Mesodermal cell (in vitro differentiated cells): ENCODE measurements at regions not wholly inside any gene's neighbourhood (a gene's known extent, or its start where the extent isn't known, plus 50 kb on each side); places are given as distances from the start of the nearest gene placed in this dataset.
A peak's percentile ranks its signal among the peaks of the same experiment; 100 is the strongest.

Source experiments
- H3K27ac ChIP-seq: 2 replicates; pipeline ENCODE4 v1.7.0; 2013; ENCODE audit warnings: mild to moderate bottlenecking, low read depth, low read length, moderate library complexity; ENCODE audit not compliant: severe bottlenecking
- H3K36me3 ChIP-seq: 2 replicates; pipeline ENCODE4 v1.7.1; 2013; ENCODE audit warnings: mild to moderate bottlenecking, low read length, moderate library complexity; ENCODE audit not compliant: control insufficient read depth, insufficient read depth
- H3K4me1 ChIP-seq: one replicate; pipeline ENCODE4 v1.7.1; 2013; ENCODE audit warnings: mild to moderate bottlenecking, low read length; ENCODE audit not compliant: insufficient read depth, control insufficient read depth, poor library complexity, severe bottlenecking
- H3K4me3 ChIP-seq: 2 replicates; pipeline ENCODE4 v1.7.0; 2013; ENCODE audit warnings: low read length, control low read depth, mild to moderate bottlenecking; ENCODE audit not compliant: insufficient read depth, poor library complexity, severe bottlenecking; ENCODE audit errors: extremely low read depth
- H3K9me3 ChIP-seq: 2 replicates; pipeline ENCODE4 v1.7.1; 2013; ENCODE audit warnings: mild to moderate bottlenecking, low read length, moderate library complexity; ENCODE audit not compliant: control insufficient read depth
- WGBS, 2 experiments: methylation state at CpG; one replicate each; pipeline ENCODE4 v1.1.5; 2013; ENCODE audit warnings: missing lambda C conversion rate in 2 of 2; ENCODE audit not compliant: insufficient coverage in 2 of 2; 5-methylcytosine and 5-hydroxymethylcytosine counted together

GRCh38 chr10:4708123-4708759 is 117.8 kb upstream of the AKR1E2 start:
- H3K36me3 ChIP-seq = no peaks in the 10 kb centered on the region
- 36 to 53% methylated on average over 5 to 6 of the region's 6 CpGs for WGBS, 2 experiments
- H3K9me3 ChIP-seq = no peaks in the 10 kb centered on the region
- H3K4me3 ChIP-seq = no peak overlapping the region
- peaks cover 6% of the 10 kb centered on the region for H3K4me1 ChIP-seq
- H3K27ac ChIP-seq = no peak overlapping the region

GRCh38 chr10:4707221-4707620 is 118.8 kb upstream of the AKR1E2 start:
- no peak overlapping the region for H3K4me3 ChIP-seq
- no CpG with 5 or more reads among the region's 2 CpGs for WGBS, 2 experiments
- H3K9me3 ChIP-seq = no peaks in the 10 kb centered on the region
- no peaks in the 10 kb centered on the region for H3K36me3 ChIP-seq
- no peak overlapping the region for H3K27ac ChIP-seq
- H3K4me1 ChIP-seq = peaks cover 6% of the 10 kb centered on the region

- no peaks in the 10 kb centered on the region for H3K36me3 ChIP-seq
- H3K4me1 ChIP-seq = peaks cover 12% of the 10 kb centered on the region
- WGBS, 2 experiments = 66 to 79% methylated on average over 2 of the region's 2 CpGs
- no peak overlapping the region for H3K4me3 ChIP-seq
- no peaks in the 10 kb centered on the region for H3K9me3 ChIP-seq
- no peak overlapping the region for H3K27ac ChIP-seq
Measured at GRCh38 chr10:4704034-4704545, 121.9 kb upstream of the AKR1E2 start.

GRCh38 chr10:4701016-4701415 is 125.0 kb upstream of the AKR1E2 start:
- Histone ChIP-seq H3K27ac (peak overlapping the region; percentile 68), H3K9me3 (no peaks in the 10 kb centered on the region)
- WGBS, 2 experiments = no CpG with 5 or more reads among the region's 4 CpGs

GRCh38 chr10:4699950-4700730 is 125.9 kb upstream of the AKR1E2 start:
- Histone ChIP-seq H3K36me3 (no peaks in the 10 kb centered on the region), H3K4me3 (no peak overlapping the region), H3K4me1 (peaks cover 12% of the 10 kb centered on the region), H3K27ac (peak overlapping the region; percentile 68), H3K9me3 (no peaks in the 10 kb centered on the region)
- 94 to 100% methylated on average over 2 of the region's 3 CpGs for WGBS, 2 experiments

More at GRCh38 chr10:4701016-4701415, 125.0 kb upstream of the AKR1E2 start:
- H3K4me1 ChIP-seq = peaks cover 12% of the 10 kb centered on the region
- H3K4me3 ChIP-seq = no peak overlapping the region
- H3K36me3 ChIP-seq = no peaks in the 10 kb centered on the region

GRCh38 chr10:4698075-4698474 is 127.9 kb upstream of the AKR1E2 start:
- Histone ChIP-seq H3K9me3 (peaks cover 3% of the 10 kb centered on the region), H3K4me3 (no peak overlapping the region), H3K36me3 (no peaks in the 10 kb centered on the region), H3K4me1 (peaks cover 5% of the 10 kb centered on the region), H3K27ac (no peak overlapping the region)
- WGBS, 2 experiments = 100% methylated on average over 1 of the region's 1 CpG

- Histone ChIP-seq H3K4me1 (peaks cover 10% of the 10 kb centered on the region), H3K4me3 (no peak overlapping the region), H3K9me3 (peaks cover 3% of the 10 kb centered on the region), H3K36me3 (no peaks in the 10 kb centered on the region), H3K27ac (no peak overlapping the region)
- 100% methylated on average over 1 of the region's 3 CpGs for WGBS, 2 experiments
Measured at GRCh38 chr10:4696186-4696585, 129.8 kb upstream of the AKR1E2 start.

GRCh38 chr10:4693967-4694366 is 132.0 kb upstream of the AKR1E2 start:
- whole genome bisulfite sequencing, 2 experiments = 83% methylated on average over 1 of the region's 4 CpGs; no CpG with 5 or more reads in 1 of the 2 experiments
- peaks cover 3% of the 10 kb centered on the region for H3K9me3 ChIP-seq
- H3K4me1 ChIP-seq = peaks cover 5% of the 10 kb centered on the region
- no peak overlapping the region for H3K4me3 ChIP-seq
- H3K36me3 ChIP-seq = no peaks in the 10 kb centered on the region
- no peak overlapping the region for H3K27ac ChIP-seq

GRCh38 chr10:4692206-4692605 is 133.8 kb upstream of the AKR1E2 start:
- Histone ChIP-seq H3K4me1 (peaks cover 10% of the 10 kb centered on the region), H3K36me3 (no peaks in the 10 kb centered on the region), H3K9me3 (peaks cover 3% of the 10 kb centered on the region), H3K4me3 (no peak overlapping the region), H3K27ac (no peak overlapping the region)
- WGBS, 2 experiments = no CpG with 5 or more reads among the region's 2 CpGs

GRCh38 chr10:4691776-4692175 is 134.2 kb upstream of the AKR1E2 start:
- peak overlapping the region; percentile 79 for H3K27ac ChIP-seq
- H3K36me3 ChIP-seq = no peaks in the 10 kb centered on the region
- no CpG with 5 or more reads among the region's 5 CpGs for WGBS, 2 experiments
- peaks cover 3% of the 10 kb centered on the region for H3K9me3 ChIP-seq
- peaks cover 14% of the 10 kb centered on the region for H3K4me1 ChIP-seq
- no peak overlapping the region for H3K4me3 ChIP-seq

GRCh38 chr10:4691301-4691700 is 134.7 kb upstream of the AKR1E2 start:
- Histone ChIP-seq H3K4me1 (peaks cover 19% of the 10 kb centered on the region), H3K9me3 (peaks cover 3% of the 10 kb centered on the region), H3K27ac (peak overlapping the region; percentile 79), H3K4me3 (no peak overlapping the region), H3K36me3 (no peaks in the 10 kb centered on the region)
- WGBS, 2 experiments = 87 to 100% methylated on average over 1 to 3 of the region's 4 CpGs
